Neural progenitor cell (in vitro differentiated cells): ENCODE measurements at regions not wholly inside any gene's neighbourhood (a gene's known extent, or its start where the extent isn't known, plus 50 kb on each side); places are given as distances from the start of the nearest gene placed in this dataset.

Experiments used
- DNase-seq: peaks from one replicate; pipeline ENCODE4 v3.0.0-alpha.2; 2016; ENCODE audit warnings: low spot score
- H2AFZ ChIP-seq: fragments of 200-600 bp; sonication (generic); replicated peaks from 2 replicates; pipeline ENCODE4 v1.6.1; 2016; ENCODE audit warnings: antibody characterized with exemption
- H3F3A ChIP-seq: fragments of 200-600 bp; sonication (generic); 2 replicates; pipeline ENCODE4 v1.6.1; 2016; ENCODE audit warnings: antibody characterized with exemption, low read depth
- H3K27ac ChIP-seq: fragments of 200-600 bp; sonication (generic); 2 replicates; pipeline ENCODE4 v1.5.1; 2016; ENCODE audit warnings: mild to moderate bottlenecking
- H3K27me3 ChIP-seq: fragments of 200-600 bp; sonication (generic); 2 replicates; pipeline ENCODE4 v1.6.1; 2016; ENCODE audit warnings: mild to moderate bottlenecking, moderate library complexity
- H3K36me3 ChIP-seq: fragments of 200-600 bp; sonication (generic); 2 replicates; pipeline ENCODE4 v1.5.1; 2016
- H3K4me1 ChIP-seq: fragments of 200-600 bp; sonication (generic); 2 replicates; pipeline ENCODE4 v1.6.1; 2016; ENCODE audit warnings: mixed run types
- H3K4me2 ChIP-seq: fragments of 200-600 bp; sonication (generic); 2 replicates; pipeline ENCODE4 v1.6.1; 2016
- H3K4me3 ChIP-seq: fragments of 200-600 bp; sonication (generic); 2 replicates; pipeline ENCODE4 v1.5.1; 2016
- H3K79me2 ChIP-seq: fragments of 200-600 bp; sonication (generic); 2 replicates; pipeline ENCODE4 v1.6.1; 2016; ENCODE audit warnings: low read depth
- H3K9ac ChIP-seq: fragments of 200-600 bp; sonication (generic); 2 replicates; pipeline ENCODE4 v1.6.1; 2016
- H3K9me3 ChIP-seq: fragments of 200-600 bp; sonication (generic); 2 replicates; pipeline ENCODE4 v1.5.1; 2016; ENCODE audit warnings: low read depth
- H4K20me1 ChIP-seq: fragments of 200-600 bp; sonication (generic); 2 replicates; pipeline ENCODE4 v1.6.1; 2016; ENCODE audit warnings: low read depth
- H3K27ac Mint-ChIP-seq: 3 replicates; pipeline ENCODE4 v1.8.0; 2021; ENCODE audit warnings: mixed read lengths
- H3K27me3 Mint-ChIP-seq: 2 replicates; pipeline ENCODE4 v1.8.0; 2022; ENCODE audit warnings: low read depth, mild to moderate bottlenecking, inconsistent platforms, moderate library complexity, mixed read lengths; ENCODE audit not compliant: insufficient read depth
- H3K36me3 Mint-ChIP-seq: 3 replicates; pipeline ENCODE4 v1.8.0; 2021; ENCODE audit warnings: mixed read lengths
- H3K4me1 Mint-ChIP-seq: 3 replicates; pipeline ENCODE4 v1.8.0; 2021; ENCODE audit warnings: mixed read lengths
- H3K4me3 Mint-ChIP-seq: 3 replicates; pipeline ENCODE4 v1.8.0; 2021; ENCODE audit warnings: mild to moderate bottlenecking, moderate library complexity, mixed read lengths
- H3K9me3 Mint-ChIP-seq: 3 replicates; pipeline ENCODE4 v1.8.0; 2020; ENCODE audit warnings: mixed read lengths
- EZH2 ChIP-seq: fragments of 200-600 bp; sonication (generic); IDR thresholded peaks from 2 replicates; pipeline ENCODE4 v1.6.1; 2017; ENCODE audit warnings: antibody characterized with exemption, mild to moderate bottlenecking, moderate library complexity
- EZH2phosphoT487 ChIP-seq: fragments of 200-600 bp; sonication (generic); IDR thresholded peaks from 2 replicates; pipeline ENCODE4 v1.6.1; 2017; ENCODE audit warnings: antibody characterized with exemption
- TF ChIP-seq, protein P1 (sequence below): fragments of 200-600 bp; sonication (generic); IDR thresholded peaks from 2 replicates; pipeline ENCODE4 v1.5.1; 2017; ENCODE audit warnings: antibody characterized with exemption, mild to moderate bottlenecking

DNA sequence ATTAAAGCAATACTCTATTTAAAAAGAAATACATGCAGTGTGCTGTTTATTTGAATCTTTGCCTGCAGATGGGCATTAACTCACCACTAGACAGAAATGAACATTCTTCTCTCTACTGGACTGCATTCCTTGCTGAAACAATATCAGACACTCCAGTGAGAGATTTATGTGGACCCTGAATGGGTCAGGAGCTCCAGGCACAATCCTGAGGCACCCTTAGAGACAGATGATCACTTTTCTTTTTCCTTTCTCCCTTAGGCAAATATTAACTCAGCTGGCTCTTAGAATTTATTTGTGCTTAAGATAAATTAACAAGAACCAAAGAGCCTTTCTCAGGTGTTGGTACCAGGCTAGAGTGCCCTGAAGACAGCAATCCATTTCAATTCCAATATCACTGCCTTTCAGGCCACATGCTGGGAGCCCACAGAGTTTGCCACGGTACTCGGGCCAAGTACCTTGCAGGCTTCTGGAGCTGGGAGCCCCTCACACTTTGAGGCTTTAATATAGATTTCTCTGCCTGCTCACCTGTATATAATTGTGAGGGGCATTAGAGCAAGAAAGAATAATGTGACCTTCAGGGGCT lies 173.0 kb downstream of the EMP1 start:
- peaks cover 6% of the 10 kb centered on the region for H3K27me3 Mint-ChIP-seq
- DNase-seq: peak; percentile 15
- no peak overlapping the region for H3K27ac Mint-ChIP-seq

DNA sequence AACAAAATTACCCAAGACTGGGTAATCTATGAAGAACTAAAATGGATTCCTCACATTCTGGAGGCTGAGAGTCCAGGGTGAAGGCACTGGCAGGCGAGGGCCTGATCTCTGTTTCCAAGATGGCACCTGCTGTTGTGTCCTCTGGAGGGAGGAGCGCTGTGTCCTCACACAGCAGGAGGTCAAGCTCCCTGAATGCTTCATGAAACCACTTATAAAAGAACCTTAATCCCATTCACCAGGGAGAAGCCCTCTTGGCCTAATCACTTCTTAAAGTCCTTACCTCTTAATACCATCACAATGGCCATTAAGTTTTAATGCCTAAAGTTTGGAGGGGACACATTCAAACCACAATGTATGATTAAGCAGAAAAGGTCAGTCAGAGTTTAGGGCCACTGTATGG lies 172.4 kb downstream of the EMP1 start:
- no peaks in the 10 kb centered on the region for H3K9me3 ChIP-seq

More for the DNA sequence above, 173.0 kb downstream of the EMP1 start:
- Histone ChIP-seq H3F3A (peaks cover 21% of the 10 kb centered on the region), H3K4me2 (peak overlapping the region; percentile 68), H3K9me3 (no peaks in the 10 kb centered on the region), H4K20me1 (no peaks in the 10 kb centered on the region), H3K9ac (no peak overlapping the region), H3K79me2 (no peaks in the 10 kb centered on the region), H3K4me1 (peaks cover 51% of the 10 kb centered on the region), H3K36me3 (no peaks in the 10 kb centered on the region), H2AFZ (no peak overlapping the region), H3K27me3 (peaks cover 9% of the 10 kb centered on the region), H3K4me3 (peak overlapping the region; percentile 15), H3K27ac (no peak overlapping the region)
- Mint-ChIP-seq H3K4me1 (peaks cover 19% of the 10 kb centered on the region), H3K4me3 (no peak overlapping the region), H3K36me3 (no peaks in the 10 kb centered on the region), H3K9me3 (peaks cover 6% of the 10 kb centered on the region)
- TF ChIP-seq, protein P1, sequence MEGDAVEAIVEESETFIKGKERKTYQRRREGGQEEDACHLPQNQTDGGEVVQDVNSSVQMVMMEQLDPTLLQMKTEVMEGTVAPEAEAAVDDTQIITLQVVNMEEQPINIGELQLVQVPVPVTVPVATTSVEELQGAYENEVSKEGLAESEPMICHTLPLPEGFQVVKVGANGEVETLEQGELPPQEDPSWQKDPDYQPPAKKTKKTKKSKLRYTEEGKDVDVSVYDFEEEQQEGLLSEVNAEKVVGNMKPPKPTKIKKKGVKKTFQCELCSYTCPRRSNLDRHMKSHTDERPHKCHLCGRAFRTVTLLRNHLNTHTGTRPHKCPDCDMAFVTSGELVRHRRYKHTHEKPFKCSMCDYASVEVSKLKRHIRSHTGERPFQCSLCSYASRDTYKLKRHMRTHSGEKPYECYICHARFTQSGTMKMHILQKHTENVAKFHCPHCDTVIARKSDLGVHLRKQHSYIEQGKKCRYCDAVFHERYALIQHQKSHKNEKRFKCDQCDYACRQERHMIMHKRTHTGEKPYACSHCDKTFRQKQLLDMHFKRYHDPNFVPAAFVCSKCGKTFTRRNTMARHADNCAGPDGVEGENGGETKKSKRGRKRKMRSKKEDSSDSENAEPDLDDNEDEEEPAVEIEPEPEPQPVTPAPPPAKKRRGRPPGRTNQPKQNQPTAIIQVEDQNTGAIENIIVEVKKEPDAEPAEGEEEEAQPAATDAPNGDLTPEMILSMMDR: no peak
- no peak for TF ChIP-seq EZH2

DNA sequence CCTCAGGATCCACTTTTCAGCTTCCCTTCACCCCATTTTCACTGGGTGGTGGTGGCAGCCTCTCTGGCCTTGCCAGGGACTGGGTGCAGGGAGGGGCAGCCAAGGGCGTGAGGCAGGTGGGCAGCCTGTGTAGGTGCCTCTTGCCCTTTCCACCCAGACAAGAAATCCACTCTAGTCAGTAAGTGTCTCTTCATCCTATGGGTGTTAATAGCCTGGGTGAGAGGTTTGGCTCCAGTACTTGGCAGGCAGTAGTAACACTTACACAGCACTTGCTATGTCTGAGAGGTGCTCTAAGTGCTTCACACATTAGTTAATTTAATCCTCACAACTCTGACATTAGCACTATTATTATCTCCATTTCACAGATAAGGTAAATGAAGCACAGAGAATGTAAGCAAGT lies 171.9 kb downstream of the EMP1 start:
- peaks cover 51% of the 10 kb centered on the region for H3K4me1 ChIP-seq
- peaks cover 9% of the 10 kb centered on the region for H3K27me3 ChIP-seq
- H4K20me1 ChIP-seq: no peaks in the 10 kb centered on the region
- Mint-ChIP-seq H3K27ac (peak overlapping the region; percentile 21), H3K36me3 (no peaks in the 10 kb centered on the region), H3K4me1 (peaks cover 19% of the 10 kb centered on the region), H3K4me3 (no peak overlapping the region), H3K9me3 (peaks cover 6% of the 10 kb centered on the region), H3K27me3 (peaks cover 6% of the 10 kb centered on the region)
- H3F3A ChIP-seq: peaks cover 21% of the 10 kb centered on the region
- H3K4me3 ChIP-seq: no peak overlapping the region
- no peaks in the 10 kb centered on the region for H3K9me3 ChIP-seq
- no peak for TF ChIP-seq EZH2
- TF ChIP-seq EZH2phosphoT487: no peak
- H3K4me2 ChIP-seq: peak overlapping the region; percentile 68
- H2AFZ ChIP-seq: no peak overlapping the region
- no peak for DNase-seq
- no peak overlapping the region for H3K27ac ChIP-seq
- H3K9ac ChIP-seq: no peak overlapping the region
- no peaks in the 10 kb centered on the region for H3K79me2 ChIP-seq
- no peaks in the 10 kb centered on the region for H3K36me3 ChIP-seq

More for the DNA sequence above, 172.4 kb downstream of the EMP1 start:
- Histone ChIP-seq H3K27ac (no peak overlapping the region), H3K27me3 (peaks cover 9% of the 10 kb centered on the region), H3K79me2 (no peaks in the 10 kb centered on the region), H3K4me3 (peak overlapping the region; percentile 15), H2AFZ (no peak overlapping the region), H3K4me2 (peak overlapping the region; percentile 68), H4K20me1 (no peaks in the 10 kb centered on the region), H3F3A (peaks cover 21% of the 10 kb centered on the region), H3K36me3 (no peaks in the 10 kb centered on the region), H3K4me1 (peaks cover 51% of the 10 kb centered on the region), H3K9ac (no peak overlapping the region)
- DNase-seq: peak; percentile 94
- H3K4me3 Mint-ChIP-seq: no peak overlapping the region
- H3K4me1 Mint-ChIP-seq: peaks cover 19% of the 10 kb centered on the region
- H3K9me3 Mint-ChIP-seq: peaks cover 6% of the 10 kb centered on the region
- TF ChIP-seq EZH2phosphoT487 (peak; percentile 79), EZH2 (no peak)
- H3K27me3 Mint-ChIP-seq: peaks cover 6% of the 10 kb centered on the region
- H3K36me3 Mint-ChIP-seq: no peaks in the 10 kb centered on the region
- peak overlapping the region; percentile 62 for H3K27ac Mint-ChIP-seq

DNA sequence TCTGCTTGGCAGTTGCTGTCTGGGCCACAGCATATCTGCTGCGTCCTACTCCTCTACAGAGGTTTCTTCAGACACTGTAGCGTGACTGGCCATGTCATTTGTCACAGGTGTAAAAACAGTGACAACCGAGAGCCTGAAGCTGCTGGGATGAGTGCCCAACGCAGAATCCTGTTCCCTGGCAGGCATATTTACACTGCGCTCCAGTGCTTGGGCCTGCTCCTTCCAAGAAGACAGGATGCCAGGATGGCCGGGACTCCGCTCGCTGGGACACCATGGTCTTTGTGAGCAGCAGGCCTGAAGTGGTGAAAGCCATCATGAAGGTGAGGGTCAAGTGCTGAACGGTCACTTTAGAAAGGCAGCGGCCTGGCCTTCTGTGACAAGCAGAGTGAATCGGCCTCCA lies 171.4 kb downstream of the EMP1 start:
- Mint-ChIP-seq H3K27ac (no peak overlapping the region), H3K4me3 (no peak overlapping the region), H3K9me3 (peaks cover 6% of the 10 kb centered on the region), H3K4me1 (peaks cover 19% of the 10 kb centered on the region), H3K27me3 (peaks cover 6% of the 10 kb centered on the region), H3K36me3 (no peaks in the 10 kb centered on the region)
- Histone ChIP-seq H3K4me2 (peak overlapping the region; percentile 68), H3F3A (peaks cover 21% of the 10 kb centered on the region), H3K36me3 (no peaks in the 10 kb centered on the region), H2AFZ (no peak overlapping the region), H3K9me3 (no peaks in the 10 kb centered on the region), H3K4me1 (peaks cover 48% of the 10 kb centered on the region), H3K27me3 (peaks cover 9% of the 10 kb centered on the region), H4K20me1 (no peaks in the 10 kb centered on the region), H3K79me2 (no peaks in the 10 kb centered on the region), H3K27ac (no peak overlapping the region), H3K4me3 (no peak overlapping the region), H3K9ac (no peak overlapping the region)
- no peak for DNase-seq
- TF ChIP-seq EZH2 (no peak), EZH2phosphoT487 (no peak)
- TF ChIP-seq, protein P1: no peak
